ENCODE measurements at regions not wholly inside any gene's neighbourhood (a gene's known extent, or its start where the extent isn't known, plus 50 kb on each side); places are given as distances from the start of the nearest gene placed in this dataset.

DNA sequence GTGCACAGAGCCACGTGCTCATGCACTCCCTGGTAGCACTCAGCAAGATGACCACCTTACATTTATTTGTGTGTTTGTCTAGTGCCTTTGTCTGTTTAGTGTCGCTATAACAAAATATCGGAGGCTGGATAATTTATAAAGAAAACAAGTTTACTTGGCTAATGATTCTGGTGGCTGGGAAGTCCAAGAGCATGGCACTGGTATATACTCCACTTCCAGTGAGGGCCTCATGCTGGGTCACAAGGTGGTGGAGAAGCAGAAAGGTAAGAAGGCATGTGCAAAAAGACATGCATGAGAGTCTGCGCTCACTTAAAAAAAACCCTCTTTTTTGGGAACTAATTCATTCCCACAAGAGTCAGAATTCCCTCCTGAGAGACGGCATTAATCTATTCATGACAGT, 52.5 kb upstream of the BOD1 start:
- TF ChIP-seq CTCF (IDR thresholded peaks at IDR 0.05; ENCODE audit: low read length) (no peak), EZH2phosphoT487 (IDR thresholded peaks at IDR 0.05; ENCODE audit: low read length) (no peak)
